ENCODE measurements at regions not wholly inside any gene's neighbourhood (a gene's known extent, or its start where the extent isn't known, plus 50 kb on each side); places are given as distances from the start of the nearest gene placed in this dataset.

DNA sequence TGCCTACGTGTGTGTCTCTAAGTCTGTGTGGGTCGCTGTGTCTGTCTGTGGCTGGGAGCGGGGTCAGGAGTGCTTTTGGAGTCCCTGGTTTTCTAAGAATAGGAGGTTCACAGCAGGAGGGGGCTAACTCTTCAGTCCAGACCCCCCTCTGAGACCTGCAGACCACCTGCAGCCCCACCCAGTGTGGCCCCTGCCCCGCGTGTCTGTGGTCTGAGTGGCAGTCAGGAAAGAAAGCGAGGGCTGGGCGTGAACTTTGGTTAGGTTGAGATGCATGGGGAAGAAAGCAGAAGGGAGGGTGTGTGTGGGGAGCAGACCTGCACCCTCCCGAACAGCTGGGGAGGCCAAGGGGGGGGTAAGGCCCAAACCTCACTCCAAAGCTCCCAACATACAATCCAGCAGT, 144.9 kb upstream of the TPM1 start:
- Histone ChIP-seq H3K27ac (ENCODE audit: low read length) (no peak overlapping the region), H3K4me2 (ENCODE audit: low read depth, low read length) (no peak overlapping the region), H3K9me2 (replicated peaks; ENCODE audit: insufficient read depth, low read length) (no peaks in the 10 kb centered on the region), H3K9me3 (replicated peaks; ENCODE audit: insufficient read depth, low read length) (no peaks in the 10 kb centered on the region), H3K9ac (ENCODE audit: low read length) (no peak overlapping the region), H3K4me3 (ENCODE audit: low read length) (no peak overlapping the region), H3F3A (ENCODE audit: insufficient read depth, low read length) (no peaks in the 10 kb centered on the region), H3K36me3 (replicated peaks; ENCODE audit: insufficient read depth, low read length) (no peaks in the 10 kb centered on the region), H3K79me2 (ENCODE audit: low read length) (no peaks in the 10 kb centered on the region), H3K4me1 (ENCODE audit: low read length) (no peaks in the 10 kb centered on the region), H2AFZ (ENCODE audit: low read length) (no peak overlapping the region), H3K27me3 (replicated peaks; ENCODE audit: insufficient read depth, low read length) (no peaks in the 10 kb centered on the region), H4K20me1 (ENCODE audit: insufficient read depth, low read length) (no peaks in the 10 kb centered on the region)
- DNase-seq = no peak
- TF ChIP-seq EZH2 (optimal IDR thresholded peaks at IDR 0.05; ENCODE audit: low read depth, low read length) (no peak), EZH2phosphoT487 (IDR thresholded peaks at IDR 0.05; ENCODE audit: low read length) (no peak)
- TF ChIP-seq, protein P1, sequence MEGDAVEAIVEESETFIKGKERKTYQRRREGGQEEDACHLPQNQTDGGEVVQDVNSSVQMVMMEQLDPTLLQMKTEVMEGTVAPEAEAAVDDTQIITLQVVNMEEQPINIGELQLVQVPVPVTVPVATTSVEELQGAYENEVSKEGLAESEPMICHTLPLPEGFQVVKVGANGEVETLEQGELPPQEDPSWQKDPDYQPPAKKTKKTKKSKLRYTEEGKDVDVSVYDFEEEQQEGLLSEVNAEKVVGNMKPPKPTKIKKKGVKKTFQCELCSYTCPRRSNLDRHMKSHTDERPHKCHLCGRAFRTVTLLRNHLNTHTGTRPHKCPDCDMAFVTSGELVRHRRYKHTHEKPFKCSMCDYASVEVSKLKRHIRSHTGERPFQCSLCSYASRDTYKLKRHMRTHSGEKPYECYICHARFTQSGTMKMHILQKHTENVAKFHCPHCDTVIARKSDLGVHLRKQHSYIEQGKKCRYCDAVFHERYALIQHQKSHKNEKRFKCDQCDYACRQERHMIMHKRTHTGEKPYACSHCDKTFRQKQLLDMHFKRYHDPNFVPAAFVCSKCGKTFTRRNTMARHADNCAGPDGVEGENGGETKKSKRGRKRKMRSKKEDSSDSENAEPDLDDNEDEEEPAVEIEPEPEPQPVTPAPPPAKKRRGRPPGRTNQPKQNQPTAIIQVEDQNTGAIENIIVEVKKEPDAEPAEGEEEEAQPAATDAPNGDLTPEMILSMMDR (IDR thresholded peaks at IDR 0.05; ENCODE audit: low read length) = no peak

DNA sequence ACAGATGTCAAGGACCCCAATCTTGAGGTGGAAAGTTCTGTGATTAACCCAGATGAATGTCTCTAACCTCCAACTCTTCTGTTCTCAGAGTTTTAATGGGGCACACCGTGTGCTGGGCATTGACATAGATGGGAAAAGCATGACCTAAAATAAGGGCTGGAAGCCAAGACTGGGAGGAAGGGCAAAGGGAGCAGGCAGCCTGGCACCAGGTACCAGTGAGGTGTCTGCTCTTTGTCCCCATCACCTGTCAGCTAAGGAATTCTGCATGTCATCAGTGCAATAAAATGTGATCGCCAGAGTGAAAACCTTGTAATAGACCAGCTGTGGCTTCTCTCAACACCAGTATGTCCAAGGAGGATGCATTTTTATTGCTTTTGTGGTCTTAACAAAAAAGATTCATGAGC, 143.5 kb upstream of the TPM1 start:
- H3K9me2 ChIP-seq (replicated peaks; ENCODE audit: insufficient read depth, low read length) = no peaks in the 10 kb centered on the region
- no peaks in the 10 kb centered on the region for H3K79me2 ChIP-seq (ENCODE audit: low read length)
- H3F3A ChIP-seq (ENCODE audit: insufficient read depth, low read length) = no peaks in the 10 kb centered on the region
- H3K27ac ChIP-seq (ENCODE audit: low read length) = no peak overlapping the region
- H3K4me3 ChIP-seq (ENCODE audit: low read length) = no peak overlapping the region
- no peak for TF ChIP-seq EZH2 (optimal IDR thresholded peaks at IDR 0.05; ENCODE audit: low read depth, low read length)
- no peak for TF ChIP-seq EZH2phosphoT487 (IDR thresholded peaks at IDR 0.05; ENCODE audit: low read length)
- TF ChIP-seq, protein P1 (IDR thresholded peaks at IDR 0.05; ENCODE audit: low read length) = no peak
- H3K36me3 ChIP-seq (replicated peaks; ENCODE audit: insufficient read depth, low read length) = no peaks in the 10 kb centered on the region
- no peak overlapping the region for H3K4me2 ChIP-seq (ENCODE audit: low read depth, low read length)
- no peak for DNase-seq
- no peaks in the 10 kb centered on the region for H3K27me3 ChIP-seq (replicated peaks; ENCODE audit: insufficient read depth, low read length)
- no peak overlapping the region for H2AFZ ChIP-seq (ENCODE audit: low read length)
- H4K20me1 ChIP-seq (ENCODE audit: insufficient read depth, low read length) = no peaks in the 10 kb centered on the region
- H3K9me3 ChIP-seq (replicated peaks; ENCODE audit: insufficient read depth, low read length) = no peaks in the 10 kb centered on the region
- H3K9ac ChIP-seq (ENCODE audit: low read length) = no peak overlapping the region
- no peaks in the 10 kb centered on the region for H3K4me1 ChIP-seq (ENCODE audit: low read length)

DNA sequence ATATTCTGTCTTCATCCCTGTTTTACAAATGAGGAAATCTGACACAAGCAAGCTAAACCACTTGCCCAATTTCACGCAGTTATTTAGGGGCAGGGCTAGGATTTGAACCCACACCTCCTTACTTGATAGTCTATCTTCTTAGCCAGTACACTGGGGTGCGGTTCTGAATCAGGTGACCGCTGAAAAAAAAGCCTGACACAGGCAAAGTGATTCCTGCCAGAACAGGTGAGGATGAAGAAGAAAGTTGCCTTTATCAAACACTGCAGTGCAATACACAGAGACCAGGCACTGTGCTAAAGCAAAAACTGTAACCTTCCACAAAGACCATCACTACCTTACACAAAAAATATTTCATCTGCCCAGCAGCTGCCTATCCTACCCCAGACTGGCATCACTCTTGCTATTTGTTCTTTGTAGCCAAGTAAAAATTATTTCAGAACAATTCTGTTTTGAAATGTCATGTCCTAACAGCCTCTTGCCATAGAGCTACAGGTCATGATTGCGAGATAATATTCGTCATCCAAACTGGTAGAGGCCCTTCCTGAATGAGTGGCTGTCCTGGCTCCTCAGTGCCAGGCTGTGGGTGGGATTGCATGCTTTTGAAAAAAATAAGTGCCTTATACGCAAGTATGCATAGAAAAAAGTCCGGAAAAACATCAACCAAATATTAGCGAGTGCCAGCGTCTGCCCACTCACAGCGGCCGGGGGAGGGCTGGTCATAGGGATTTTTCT, 142.3 kb upstream of the TPM1 start:
- Histone ChIP-seq H3K27me3 (replicated peaks; ENCODE audit: insufficient read depth, low read length) (no peaks in the 10 kb centered on the region), H3F3A (ENCODE audit: insufficient read depth, low read length) (no peaks in the 10 kb centered on the region), H3K4me3 (ENCODE audit: low read length) (no peak overlapping the region), H3K9me3 (replicated peaks; ENCODE audit: insufficient read depth, low read length) (no peaks in the 10 kb centered on the region), H3K79me2 (ENCODE audit: low read length) (no peaks in the 10 kb centered on the region), H3K4me2 (ENCODE audit: low read depth, low read length) (no peak overlapping the region), H4K20me1 (ENCODE audit: insufficient read depth, low read length) (no peaks in the 10 kb centered on the region), H3K9ac (ENCODE audit: low read length) (no peak overlapping the region), H3K9me2 (replicated peaks; ENCODE audit: insufficient read depth, low read length) (no peaks in the 10 kb centered on the region), H2AFZ (ENCODE audit: low read length) (no peak overlapping the region), H3K4me1 (ENCODE audit: low read length) (no peaks in the 10 kb centered on the region), H3K36me3 (replicated peaks; ENCODE audit: insufficient read depth, low read length) (no peaks in the 10 kb centered on the region), H3K27ac (ENCODE audit: low read length) (no peak overlapping the region)
- DNase-seq = no peak
- no peak for TF ChIP-seq EZH2phosphoT487 (IDR thresholded peaks at IDR 0.05; ENCODE audit: low read length)

- no peak for DNase-seq
- H2AFZ ChIP-seq (ENCODE audit: low read length) = no peak overlapping the region
- H3K4me2 ChIP-seq (ENCODE audit: low read depth, low read length) = no peak overlapping the region
- H4K20me1 ChIP-seq (ENCODE audit: insufficient read depth, low read length) = no peaks in the 10 kb centered on the region
- H3K9ac ChIP-seq (ENCODE audit: low read length) = no peak overlapping the region
- H3K9me3 ChIP-seq (replicated peaks; ENCODE audit: insufficient read depth, low read length) = no peaks in the 10 kb centered on the region
- no peaks in the 10 kb centered on the region for H3K79me2 ChIP-seq (ENCODE audit: low read length)
- no peak overlapping the region for H3K27ac ChIP-seq (ENCODE audit: low read length)
- H3K27me3 ChIP-seq (replicated peaks; ENCODE audit: insufficient read depth, low read length) = no peaks in the 10 kb centered on the region
- no peaks in the 10 kb centered on the region for H3K9me2 ChIP-seq (replicated peaks; ENCODE audit: insufficient read depth, low read length)
- no peak for TF ChIP-seq EZH2 (optimal IDR thresholded peaks at IDR 0.05; ENCODE audit: low read depth, low read length)
- TF ChIP-seq, protein P1 (IDR thresholded peaks at IDR 0.05; ENCODE audit: low read length) = no peak
- no peaks in the 10 kb centered on the region for H3K4me1 ChIP-seq (ENCODE audit: low read length)
- no peaks in the 10 kb centered on the region for H3K36me3 ChIP-seq (replicated peaks; ENCODE audit: insufficient read depth, low read length)
- H3F3A ChIP-seq (ENCODE audit: insufficient read depth, low read length) = no peaks in the 10 kb centered on the region
- H3K4me3 ChIP-seq (ENCODE audit: low read length) = no peak overlapping the region
These were observed 141.5 kb upstream of the TPM1 start for GRCh38 chr15:62901087-62901486.

All from MM.1S (cell line).